ENCODE measurements at regions not wholly inside any gene's neighbourhood (a gene's known extent, or its start where the extent isn't known, plus 50 kb on each side); places are given as distances from the start of the nearest gene placed in this dataset.
"Not testable (repeated sequence)": the region's sequence is repeated elsewhere in the genome, so short reads cannot be mapped to it uniquely, and the experiment has no call there.

GRCh38 chr15:29974056-29974455 lies 108.7 kb upstream of the GOLGA8J start:
- not testable (repeated sequence) for TF ChIP-seq ESRRG (CRISPR knock-in tag; IDR thresholded peaks at IDR 0.05); ZC3H10 (CRISPR knock-in tag; IDR thresholded peaks at IDR 0.05); PATZ1 (CRISPR knock-in tag; IDR thresholded peaks at IDR 0.05; ENCODE audit: borderline replicate concordance); OSR1 (CRISPR knock-in tag; IDR thresholded peaks at IDR 0.05); ZNF70 (CRISPR knock-in tag; IDR thresholded peaks at IDR 0.05); ARNTL (CRISPR knock-in tag; IDR thresholded peaks at IDR 0.05; ENCODE audit: borderline replicate concordance, low read depth); ZFP3 (CRISPR knock-in tag; IDR thresholded peaks at IDR 0.05); POU6F1 (CRISPR knock-in tag; IDR thresholded peaks at IDR 0.05; ENCODE audit: borderline replicate concordance, low read depth); GLIS3 (CRISPR knock-in tag; IDR thresholded peaks at IDR 0.05); CREB5 (CRISPR knock-in tag; IDR thresholded peaks at IDR 0.05; ENCODE audit: low read depth); ISL1 (CRISPR knock-in tag; IDR thresholded peaks at IDR 0.05); TSHZ2 (CRISPR knock-in tag; IDR thresholded peaks at IDR 0.05)
